ENCODE measurements at regions not wholly inside any gene's neighbourhood (a gene's known extent, or its start where the extent isn't known, plus 50 kb on each side); places are given as distances from the start of the nearest gene placed in this dataset.

DNA sequence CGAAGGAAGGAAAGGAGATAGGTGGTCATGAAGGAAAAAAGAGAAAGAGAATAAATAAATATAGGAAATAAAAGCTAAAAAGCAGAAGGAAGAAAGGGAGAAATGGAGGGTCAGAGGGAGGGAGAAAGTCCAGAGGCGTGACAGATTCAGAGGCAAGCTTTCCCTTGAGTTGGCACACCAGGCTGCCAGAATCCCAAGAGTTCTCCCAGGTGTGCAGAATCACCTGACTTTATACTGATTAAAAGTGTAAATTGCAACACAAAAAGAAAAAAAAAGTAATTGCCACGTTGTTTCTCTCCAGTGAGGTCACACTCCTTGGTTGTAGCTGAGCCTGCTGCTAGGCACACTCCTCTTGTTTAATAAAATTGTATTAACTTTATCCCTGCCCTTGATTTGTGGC lies 669.9 kb upstream of the PKN2 start:
- Histone ChIP-seq H3K4me3 (ENCODE audit: low read depth in 1 of 5, low read length in 5 of 5) (no peak overlapping the region), H3K9ac (ENCODE audit: low read length in 5 of 5) (no peak overlapping the region), H3K9me3 (ENCODE audit: control insufficient read depth in 5 of 5, low read length in 5 of 5) (no peaks in the 10 kb centered on the region), H3K4me1 (ENCODE audit: control insufficient read depth in 5 of 5, insufficient read depth in 5 of 5, low read length in 5 of 5) (no peaks in the 10 kb centered on the region), H3K27ac (ENCODE audit: low read depth, low read length) (no peak overlapping the region), H3K36me3 (ENCODE audit: control insufficient read depth in 5 of 5, insufficient read depth in 5 of 5, low read length in 5 of 5) (no peaks in the 10 kb centered on the region), H3K27me3 (ENCODE audit: control insufficient read depth in 5 of 5, insufficient read depth in 4 of 5, low read length in 5 of 5) (no peaks in the 10 kb centered on the region)

DNA sequence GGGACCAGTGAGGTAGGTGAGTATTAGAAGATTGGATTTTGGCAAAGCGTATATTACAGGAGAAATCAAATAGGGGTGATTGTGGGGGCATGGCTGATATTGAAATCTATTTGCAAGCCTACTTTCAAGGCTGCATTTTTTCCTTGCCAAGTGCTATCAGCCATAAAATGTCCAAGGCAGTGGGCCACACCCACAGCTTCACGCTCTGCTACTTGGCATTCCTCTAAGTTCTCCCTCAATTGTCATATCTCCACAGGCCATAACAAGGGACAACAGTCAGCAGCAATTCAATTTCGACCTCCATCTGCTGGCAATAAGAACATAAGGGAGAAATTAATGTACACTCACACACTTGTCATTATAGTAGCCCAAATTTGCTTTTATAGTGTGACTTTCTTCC lies 667.1 kb upstream of the PKN2 start:
- no peak overlapping the region for H3K9ac ChIP-seq (ENCODE audit: low read length in 5 of 5)
- no peaks in the 10 kb centered on the region for H3K36me3 ChIP-seq (ENCODE audit: control insufficient read depth in 5 of 5, insufficient read depth in 5 of 5, low read length in 5 of 5)
- no peaks in the 10 kb centered on the region for H3K9me3 ChIP-seq (ENCODE audit: control insufficient read depth in 5 of 5, low read length in 5 of 5)
- H3K4me1 ChIP-seq (ENCODE audit: control insufficient read depth in 5 of 5, insufficient read depth in 5 of 5, low read length in 5 of 5): peaks cover 0 to 2% (median 0%) of the 10 kb centered on the region in 5 donors
- no peak overlapping the region for H3K4me3 ChIP-seq (ENCODE audit: low read depth in 1 of 5, low read length in 5 of 5)
- no peak overlapping the region for H3K27ac ChIP-seq (ENCODE audit: low read depth, low read length)
- no peaks in the 10 kb centered on the region for H3K27me3 ChIP-seq (ENCODE audit: control insufficient read depth in 5 of 5, insufficient read depth in 4 of 5, low read length in 5 of 5)

DNA sequence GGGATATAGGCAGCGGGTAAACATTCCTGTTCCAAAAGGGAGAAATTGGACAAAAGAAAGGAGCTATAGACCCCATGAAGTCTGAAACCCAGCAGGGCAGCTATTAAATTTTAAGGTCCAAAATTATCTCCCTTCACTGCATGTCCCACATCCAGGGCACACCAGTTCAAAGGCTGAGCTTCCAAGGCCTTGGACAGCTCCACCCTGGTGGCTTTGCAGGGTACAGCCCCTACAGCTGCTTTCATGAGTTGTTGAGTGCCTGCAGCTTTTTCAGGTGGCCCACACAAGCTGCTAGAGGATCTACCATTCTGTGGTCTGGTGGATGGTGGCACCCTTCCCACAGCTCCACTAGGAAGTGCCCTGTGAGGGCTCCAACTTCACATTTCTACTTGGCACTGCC lies 662.5 kb upstream of the PKN2 start:
- no peaks in the 10 kb centered on the region for H3K9me3 ChIP-seq (ENCODE audit: control insufficient read depth in 5 of 5, low read length in 5 of 5)
- no peaks in the 10 kb centered on the region for H3K27me3 ChIP-seq (ENCODE audit: control insufficient read depth in 5 of 5, insufficient read depth in 4 of 5, low read length in 5 of 5)
- H3K9ac ChIP-seq (ENCODE audit: low read length in 5 of 5): no peak overlapping the region
- H3K4me1 ChIP-seq (ENCODE audit: control insufficient read depth in 5 of 5, insufficient read depth in 5 of 5, low read length in 5 of 5): peaks cover 0 to 17% (median 0%) of the 10 kb centered on the region in 5 donors
- H3K4me3 ChIP-seq (ENCODE audit: low read depth in 1 of 5, low read length in 5 of 5): no peak overlapping the region
- H3K27ac ChIP-seq (ENCODE audit: low read depth, low read length): no peak overlapping the region
- H3K36me3 ChIP-seq (ENCODE audit: control insufficient read depth in 5 of 5, insufficient read depth in 5 of 5, low read length in 5 of 5): no peaks in the 10 kb centered on the region

DNA sequence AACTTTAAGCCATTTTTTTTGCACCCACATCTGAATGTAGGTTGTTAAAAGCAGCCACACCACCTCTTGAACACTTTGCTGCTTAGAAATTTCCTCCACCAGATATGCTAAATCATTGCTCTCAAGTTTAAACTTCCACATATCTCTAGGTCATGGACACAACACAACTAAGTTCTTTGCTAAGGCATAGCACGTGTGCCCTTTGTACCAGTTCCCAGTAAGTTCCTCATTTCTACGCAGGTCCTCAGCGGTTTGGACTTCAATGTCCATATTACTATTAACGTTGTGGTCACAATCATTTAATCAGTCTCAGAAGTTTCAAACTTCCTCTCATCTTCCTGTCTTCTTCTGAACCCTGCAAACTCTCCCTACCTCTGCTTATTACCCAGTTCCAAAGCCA lies 661.6 kb upstream of the PKN2 start:
- H3K27me3 ChIP-seq (ENCODE audit: control insufficient read depth in 5 of 5, insufficient read depth in 4 of 5, low read length in 5 of 5): no peaks in the 10 kb centered on the region
- H3K36me3 ChIP-seq (ENCODE audit: control insufficient read depth in 5 of 5, insufficient read depth in 5 of 5, low read length in 5 of 5): no peaks in the 10 kb centered on the region
- H3K9me3 ChIP-seq (ENCODE audit: control insufficient read depth in 5 of 5, low read length in 5 of 5): no peaks in the 10 kb centered on the region
- H3K9ac ChIP-seq (ENCODE audit: low read length in 5 of 5): no peak overlapping the region
- H3K27ac ChIP-seq (ENCODE audit: low read depth, low read length): no peak overlapping the region
- H3K4me1 ChIP-seq (ENCODE audit: control insufficient read depth in 5 of 5, insufficient read depth in 5 of 5, low read length in 5 of 5): peaks cover 0 to 17% (median 0%) of the 10 kb centered on the region in 5 donors
- no peak overlapping the region for H3K4me3 ChIP-seq (ENCODE audit: low read depth in 1 of 5, low read length in 5 of 5)

DNA sequence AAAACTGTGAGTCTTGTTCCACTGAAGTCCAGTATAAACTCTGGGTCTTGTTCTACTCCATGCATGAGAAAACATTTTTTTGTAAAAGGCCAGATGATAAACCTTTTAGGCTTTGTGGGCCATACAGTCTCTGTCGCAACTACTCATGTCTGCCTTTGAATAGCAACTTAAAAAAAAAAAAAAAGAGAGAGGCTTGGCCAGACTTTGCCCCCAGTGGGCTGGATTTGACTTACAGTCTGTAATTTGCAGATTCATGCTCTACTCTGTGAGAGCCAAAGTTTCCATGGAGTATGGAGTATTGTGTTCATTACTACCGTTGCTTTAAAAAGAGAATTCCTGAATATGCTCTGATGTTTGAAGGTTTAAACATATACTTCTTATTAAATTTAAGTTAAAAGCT lies 654.9 kb upstream of the PKN2 start:
- Histone ChIP-seq H3K9ac (ENCODE audit: low read length in 5 of 5) (no peak overlapping the region), H3K36me3 (ENCODE audit: control insufficient read depth in 5 of 5, insufficient read depth in 5 of 5, low read length in 5 of 5) (no peaks in the 10 kb centered on the region), H3K27ac (ENCODE audit: low read depth, low read length) (no peak overlapping the region)

DNA sequence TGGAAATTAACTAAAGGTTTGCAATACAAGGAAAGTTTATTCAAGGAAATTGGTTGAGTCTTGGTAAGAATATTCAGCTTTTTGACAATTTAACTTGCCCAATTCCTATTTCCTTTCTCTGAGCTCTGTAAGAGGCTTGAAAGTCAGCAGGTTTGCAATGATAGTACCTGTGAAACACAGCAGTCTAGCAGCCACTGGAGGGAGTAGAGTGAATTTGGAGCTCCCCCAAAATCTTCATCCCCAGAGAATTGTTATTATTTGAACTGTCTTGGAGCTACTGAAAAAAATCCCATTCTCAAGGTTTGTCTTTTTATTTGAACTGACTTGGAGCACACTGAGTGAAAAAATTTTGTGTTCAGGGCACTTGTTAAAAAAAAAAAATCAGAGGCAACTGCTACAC lies 654.2 kb upstream of the PKN2 start:
- H3K27ac ChIP-seq (ENCODE audit: low read depth, low read length): no peak overlapping the region
- no peak overlapping the region for H3K4me3 ChIP-seq (ENCODE audit: low read depth in 1 of 5, low read length in 5 of 5)
- peaks cover 0 to 23% (median 0%) of the 10 kb centered on the region in 5 donors for H3K4me1 ChIP-seq (ENCODE audit: control insufficient read depth in 5 of 5, insufficient read depth in 5 of 5, low read length in 5 of 5)
- no peak overlapping the region for H3K9ac ChIP-seq (ENCODE audit: low read length in 5 of 5)
- no peaks in the 10 kb centered on the region for H3K9me3 ChIP-seq (ENCODE audit: control insufficient read depth in 5 of 5, low read length in 5 of 5)
- H3K36me3 ChIP-seq (ENCODE audit: control insufficient read depth in 5 of 5, insufficient read depth in 5 of 5, low read length in 5 of 5): no peaks in the 10 kb centered on the region
- H3K27me3 ChIP-seq (ENCODE audit: control insufficient read depth in 5 of 5, insufficient read depth in 4 of 5, low read length in 5 of 5): no peaks in the 10 kb centered on the region

More for the DNA sequence above, 654.9 kb upstream of the PKN2 start:
- Histone ChIP-seq H3K27me3 (ENCODE audit: control insufficient read depth in 5 of 5, insufficient read depth in 4 of 5, low read length in 5 of 5) (no peaks in the 10 kb centered on the region), H3K4me3 (ENCODE audit: low read depth in 1 of 5, low read length in 5 of 5) (no peak overlapping the region), H3K9me3 (ENCODE audit: control insufficient read depth in 5 of 5, low read length in 5 of 5) (no peaks in the 10 kb centered on the region), H3K4me1 (ENCODE audit: control insufficient read depth in 5 of 5, insufficient read depth in 5 of 5, low read length in 5 of 5) (peaks cover 0 to 23% (median 0%) of the 10 kb centered on the region in 5 donors)

DNA sequence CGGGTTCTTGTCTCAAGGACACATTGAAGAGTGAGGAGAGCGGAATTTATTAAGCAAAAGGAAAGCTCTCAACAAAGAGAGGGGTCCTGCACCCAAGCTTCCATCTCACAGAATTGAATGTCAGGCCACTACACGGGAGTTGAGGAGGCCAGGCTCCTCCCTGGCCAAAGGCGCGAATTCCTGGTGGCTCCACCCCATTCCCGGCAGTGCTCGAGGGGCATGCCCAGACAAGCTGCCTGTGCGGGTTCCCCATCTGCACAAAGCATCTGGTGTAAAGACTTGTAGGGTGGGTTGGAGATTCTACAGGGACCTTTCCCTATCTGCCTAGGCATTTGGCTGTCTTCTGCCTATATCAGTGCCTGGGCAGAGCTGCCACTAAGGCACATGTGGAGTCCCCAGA lies 648.5 kb upstream of the PKN2 start:
- Histone ChIP-seq H3K4me1 (ENCODE audit: control insufficient read depth in 5 of 5, insufficient read depth in 5 of 5, low read length in 5 of 5) (no peaks in the 10 kb centered on the region), H3K9me3 (ENCODE audit: control insufficient read depth in 5 of 5, low read length in 5 of 5) (peaks cover 7 to 14% (median 11%) of the 10 kb centered on the region in 5 donors), H3K27me3 (ENCODE audit: control insufficient read depth in 5 of 5, insufficient read depth in 4 of 5, low read length in 5 of 5) (no peaks in the 10 kb centered on the region), H3K4me3 (ENCODE audit: low read depth in 1 of 5, low read length in 5 of 5) (no peak overlapping the region), H3K27ac (ENCODE audit: low read depth, low read length) (no peak overlapping the region), H3K9ac (ENCODE audit: low read length in 5 of 5) (no peak overlapping the region), H3K36me3 (ENCODE audit: control insufficient read depth in 5 of 5, insufficient read depth in 5 of 5, low read length in 5 of 5) (no peaks in the 10 kb centered on the region)

DNA sequence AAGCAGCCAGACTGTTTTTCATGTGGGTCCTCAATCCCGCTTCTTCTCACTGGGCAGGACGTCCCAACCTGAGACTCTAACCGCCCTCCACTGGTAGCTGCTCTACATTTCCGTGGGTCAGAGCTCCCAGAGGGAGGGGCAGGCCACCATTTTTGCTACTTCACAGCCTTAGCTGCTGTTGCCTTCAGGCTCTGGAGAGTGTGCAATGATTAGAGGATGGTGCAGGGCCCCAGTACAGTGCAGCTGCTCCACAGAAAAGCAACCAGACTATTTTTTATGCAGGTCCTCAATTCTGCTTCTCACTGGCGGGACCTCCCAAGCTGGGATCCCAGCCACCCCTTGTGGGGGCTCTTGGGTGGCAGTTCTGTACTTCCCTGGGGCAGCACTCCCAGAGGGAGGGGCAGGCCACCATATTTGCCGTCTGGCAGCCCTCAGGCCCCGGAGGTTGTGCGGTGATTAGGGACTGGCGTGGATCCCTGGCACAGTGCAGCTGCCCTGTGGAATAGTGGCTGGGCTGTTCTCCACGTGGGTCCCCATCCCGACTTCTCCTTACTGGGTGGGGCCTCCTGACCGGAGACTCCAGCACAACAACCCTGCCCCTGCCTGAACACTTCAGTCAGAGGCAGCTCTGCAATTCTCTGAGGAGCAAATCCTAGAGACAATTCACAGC lies 647.6 kb upstream of the PKN2 start:
- no peak overlapping the region for H3K27ac ChIP-seq (ENCODE audit: low read depth, low read length)
- no peaks in the 10 kb centered on the region for H3K36me3 ChIP-seq (ENCODE audit: control insufficient read depth in 5 of 5, insufficient read depth in 5 of 5, low read length in 5 of 5)
- H3K9ac ChIP-seq (ENCODE audit: low read length in 5 of 5): no peak overlapping the region
- no peaks in the 10 kb centered on the region for H3K4me1 ChIP-seq (ENCODE audit: control insufficient read depth in 5 of 5, insufficient read depth in 5 of 5, low read length in 5 of 5)
- no peaks in the 10 kb centered on the region for H3K27me3 ChIP-seq (ENCODE audit: control insufficient read depth in 5 of 5, insufficient read depth in 4 of 5, low read length in 5 of 5)
- H3K9me3 ChIP-seq (ENCODE audit: control insufficient read depth in 5 of 5, low read length in 5 of 5): peaks cover 7 to 14% (median 11%) of the 10 kb centered on the region in 5 donors
- no peak overlapping the region for H3K4me3 ChIP-seq (ENCODE audit: low read depth in 1 of 5, low read length in 5 of 5)

DNA sequence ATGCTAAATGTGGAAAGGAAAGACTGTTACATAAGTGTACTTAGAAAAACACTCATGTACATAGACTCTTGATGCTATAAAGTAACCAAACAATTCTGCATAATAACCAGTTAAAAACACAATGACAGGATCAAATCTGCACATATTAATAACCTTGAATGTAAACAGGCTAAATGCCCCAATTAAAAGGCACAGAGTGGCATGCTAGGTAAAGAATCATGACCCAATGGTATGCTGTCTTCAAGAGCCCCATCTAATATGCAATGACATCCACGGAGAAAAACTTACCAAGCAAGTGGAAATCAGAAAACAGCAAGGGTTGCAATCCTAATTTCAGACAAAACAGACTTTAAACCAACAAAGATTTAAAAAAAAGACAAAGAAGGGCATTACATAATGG lies 644.8 kb upstream of the PKN2 start:
- no peaks in the 10 kb centered on the region for H3K27me3 ChIP-seq (ENCODE audit: control insufficient read depth in 5 of 5, insufficient read depth in 4 of 5, low read length in 5 of 5)

DNA sequence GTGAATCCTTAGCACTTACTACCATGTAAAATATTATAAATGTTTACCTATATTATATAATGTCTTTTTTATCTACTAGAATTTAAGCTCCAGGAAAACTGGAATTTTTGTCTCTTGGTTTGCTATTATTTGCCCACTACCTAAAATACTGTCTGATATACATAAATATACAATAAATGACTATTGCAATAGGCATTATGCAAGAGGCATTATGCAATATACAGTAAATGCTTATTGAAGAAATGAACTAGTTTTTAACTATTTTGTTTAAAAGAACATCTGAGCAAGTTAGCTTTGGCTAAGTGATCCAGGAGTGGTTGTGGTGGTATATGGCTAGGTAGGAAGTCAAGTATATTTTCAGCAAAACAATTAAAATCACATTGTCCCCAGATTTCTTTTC lies 640.2 kb upstream of the PKN2 start:
- no peak overlapping the region for H3K27ac ChIP-seq (ENCODE audit: low read depth, low read length)
- peaks cover 6 to 11% (median 7%) of the 10 kb centered on the region in 5 donors for H3K9me3 ChIP-seq (ENCODE audit: control insufficient read depth in 5 of 5, low read length in 5 of 5)
- H3K27me3 ChIP-seq (ENCODE audit: control insufficient read depth in 5 of 5, insufficient read depth in 4 of 5, low read length in 5 of 5): no peaks in the 10 kb centered on the region
- no peaks in the 10 kb centered on the region for H3K4me1 ChIP-seq (ENCODE audit: control insufficient read depth in 5 of 5, insufficient read depth in 5 of 5, low read length in 5 of 5)
- H3K4me3 ChIP-seq (ENCODE audit: low read depth in 1 of 5, low read length in 5 of 5): no peak overlapping the region
- H3K9ac ChIP-seq (ENCODE audit: low read length in 5 of 5): no peak overlapping the region
- H3K36me3 ChIP-seq (ENCODE audit: control insufficient read depth in 5 of 5, insufficient read depth in 5 of 5, low read length in 5 of 5): no peaks in the 10 kb centered on the region

More for the DNA sequence above, 644.8 kb upstream of the PKN2 start:
- no peaks in the 10 kb centered on the region for H3K4me1 ChIP-seq (ENCODE audit: control insufficient read depth in 5 of 5, insufficient read depth in 5 of 5, low read length in 5 of 5)
- no peak overlapping the region for H3K27ac ChIP-seq (ENCODE audit: low read depth, low read length)
- H3K9ac ChIP-seq (ENCODE audit: low read length in 5 of 5): no peak overlapping the region
- peaks cover 7 to 14% (median 11%) of the 10 kb centered on the region in 5 donors for H3K9me3 ChIP-seq (ENCODE audit: control insufficient read depth in 5 of 5, low read length in 5 of 5)
- no peaks in the 10 kb centered on the region for H3K36me3 ChIP-seq (ENCODE audit: control insufficient read depth in 5 of 5, insufficient read depth in 5 of 5, low read length in 5 of 5)
- no peak overlapping the region for H3K4me3 ChIP-seq (ENCODE audit: low read depth in 1 of 5, low read length in 5 of 5)

All from subcutaneous abdominal adipose tissue (tissue), 5 donors.